SH-SY5Y (cell line): ENCODE measurements at regions not wholly inside any gene's neighbourhood (a gene's known extent, or its start where the extent isn't known, plus 50 kb on each side); places are given as distances from the start of the nearest gene placed in this dataset.

Experiments
- GATA2 ChIP-seq: IDR thresholded peaks from 2 replicates; pipeline ENCODE4 v1.6.1; 2011; ENCODE audit warnings: mild to moderate bottlenecking, low read depth, low read length
- GATA3 ChIP-seq: IDR thresholded peaks from 2 replicates; pipeline ENCODE4 v1.6.1; 2011; ENCODE audit warnings: low read depth, mild to moderate bottlenecking, low read length, moderate library complexity

DNA sequence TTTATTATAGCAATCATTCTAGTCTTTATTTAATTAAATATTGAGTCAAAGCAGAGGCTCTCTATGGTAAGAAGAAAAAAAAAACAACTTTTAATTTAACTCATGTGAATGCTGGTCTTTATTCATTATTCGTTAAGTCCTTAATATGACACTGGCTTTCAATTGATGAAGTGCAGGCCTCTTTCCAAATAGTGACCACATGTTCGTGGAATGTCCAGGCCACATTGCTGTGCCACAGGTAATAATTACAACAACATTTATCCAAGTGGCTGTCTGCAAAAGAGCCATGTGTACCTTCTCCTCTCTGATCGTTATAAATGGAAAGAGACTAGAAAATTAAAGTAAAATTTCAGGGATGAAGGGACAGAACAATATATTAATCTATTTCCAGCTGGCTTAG is 220.1 kb upstream of the PABPC4L start:
- TF ChIP-seq GATA2 (no peak), GATA3 (no peak)

DNA sequence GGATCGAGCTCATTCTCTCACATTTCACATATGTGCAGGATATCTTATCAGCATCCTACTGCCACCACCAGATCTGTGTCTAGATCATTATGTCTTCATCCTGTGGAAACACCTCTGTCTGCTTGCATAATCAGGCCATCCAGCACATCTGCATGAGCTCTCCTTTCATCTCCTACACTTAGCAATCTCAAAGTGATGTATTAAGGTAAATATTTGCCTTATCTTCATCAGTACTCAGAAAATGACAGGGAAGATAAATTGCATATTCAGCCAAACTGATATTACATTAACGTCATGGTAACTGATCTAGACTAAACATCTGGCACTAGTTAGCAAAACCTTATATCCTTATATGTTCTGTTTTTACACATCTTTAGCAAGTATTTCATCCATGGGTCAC is 207.3 kb upstream of the PABPC4L start:
- TF ChIP-seq GATA2: peak; percentile 57; the same call in 1 of the 2 replicates
- peak; percentile 83 for TF ChIP-seq GATA3

DNA sequence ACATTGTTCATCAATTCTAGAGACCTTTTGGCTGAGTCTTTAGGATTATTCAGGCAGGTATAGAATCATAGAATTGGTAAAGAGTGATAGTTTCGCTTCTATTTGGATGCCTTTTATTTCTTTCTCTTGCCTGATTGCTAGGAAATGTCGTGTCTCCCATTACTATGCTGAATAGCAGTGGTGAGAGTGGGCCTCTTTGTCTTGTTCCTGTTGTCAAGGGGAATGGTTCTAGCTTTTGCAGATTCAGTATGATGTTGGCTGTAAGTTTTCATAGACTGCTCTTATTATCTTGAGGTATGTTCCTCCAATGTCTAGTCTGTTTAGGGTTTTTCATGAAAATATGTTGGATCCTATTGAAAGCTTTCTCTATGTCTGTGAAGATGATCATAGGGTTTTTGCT is 200.2 kb upstream of the PABPC4L start:
- TF ChIP-seq GATA3 (no peak), GATA2 (no peak)

DNA sequence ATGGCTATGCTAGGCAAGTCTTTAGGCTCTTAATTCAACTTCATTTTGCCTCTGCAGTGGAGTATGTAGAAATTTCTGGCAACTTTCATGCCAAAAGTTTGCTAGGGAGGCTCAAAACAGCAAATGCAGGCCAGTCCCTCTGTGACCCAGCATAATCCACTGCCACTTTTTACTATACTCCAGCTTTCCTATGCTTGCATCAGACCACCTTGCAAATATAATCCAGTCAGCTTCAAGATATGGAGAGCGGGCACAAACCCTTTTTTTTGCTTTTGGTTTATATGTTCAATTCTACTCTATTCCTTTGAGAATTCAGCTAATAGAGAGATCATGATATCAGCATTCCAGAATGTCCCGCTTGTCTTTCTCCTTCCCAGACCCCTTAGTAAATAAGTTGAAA is 192.0 kb upstream of the PABPC4L start:
- no peak for TF ChIP-seq GATA2
- TF ChIP-seq GATA3: no peak

DNA sequence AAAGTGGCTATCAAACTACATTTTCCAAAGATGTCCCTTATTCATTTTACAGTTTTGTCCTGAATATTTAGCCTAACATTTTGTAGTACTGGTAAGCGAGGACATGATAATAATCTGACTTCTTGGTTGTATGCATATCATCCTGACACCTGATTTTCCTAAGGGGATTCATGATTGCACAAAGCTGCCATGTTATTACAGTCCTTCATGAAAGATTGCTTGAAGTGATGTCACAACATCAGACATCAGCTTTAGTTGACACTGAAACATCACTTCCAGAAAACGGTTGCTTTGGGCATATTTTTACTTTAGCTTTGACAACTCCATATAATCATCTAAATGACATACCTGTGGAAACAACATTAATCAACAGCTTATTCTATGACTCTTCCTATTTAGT is 188.7 kb upstream of the PABPC4L start:
- TF ChIP-seq GATA2 (no peak), GATA3 (no peak)

DNA sequence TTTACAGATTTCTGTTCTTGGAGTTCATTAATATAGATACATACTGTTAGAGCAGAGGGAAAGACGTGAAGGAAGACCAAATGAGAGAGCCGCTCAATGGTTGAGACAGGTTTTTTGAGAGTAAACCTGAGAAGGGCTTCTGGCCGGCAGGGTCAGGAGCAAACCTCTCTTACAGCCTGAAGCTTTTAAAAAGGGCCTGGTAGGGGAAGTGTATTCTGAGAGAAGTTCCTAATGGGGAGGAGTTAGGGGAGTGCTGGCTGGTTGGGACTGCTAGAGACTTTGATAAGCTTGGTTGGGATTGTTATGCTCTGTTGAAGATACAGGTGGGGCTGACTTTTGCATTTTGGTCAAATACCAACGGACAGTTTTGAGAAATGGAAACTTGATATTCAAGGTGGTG is 186.8 kb upstream of the PABPC4L start:
- TF ChIP-seq GATA2 (no peak), GATA3 (no peak)

DNA sequence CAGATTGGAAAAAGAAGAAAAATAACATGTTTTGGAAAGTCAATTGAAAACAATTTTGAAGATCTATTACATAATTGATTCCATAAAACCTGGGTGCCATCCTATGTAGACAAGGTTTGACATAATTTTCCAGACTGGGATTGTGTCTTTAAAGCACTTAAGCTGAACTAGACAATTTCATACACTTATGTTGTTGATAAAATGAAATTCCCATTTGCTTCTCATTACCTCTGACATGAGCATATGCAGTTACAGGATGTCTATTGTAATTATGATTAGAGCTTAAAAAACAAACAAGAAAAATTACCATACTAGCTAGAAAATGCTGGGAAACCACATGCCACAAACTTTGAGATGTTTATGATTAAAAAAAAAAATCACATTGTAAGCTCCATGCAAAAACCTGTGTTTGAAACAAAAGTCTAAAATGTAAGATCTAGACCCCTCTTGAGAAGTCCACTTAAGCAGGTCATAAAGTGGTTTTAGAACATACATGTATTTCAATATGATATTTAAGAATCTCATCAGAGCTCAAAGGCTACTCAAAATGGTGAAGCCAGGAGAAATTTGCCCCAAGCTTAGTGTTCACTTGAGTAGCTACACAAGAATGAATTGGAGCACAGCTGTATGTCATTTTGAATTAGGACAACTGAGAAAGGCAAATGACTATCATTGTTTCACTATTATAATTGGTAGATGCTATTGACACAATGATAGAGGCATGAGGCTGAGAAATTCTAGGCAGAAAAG is 181.1 kb upstream of the PABPC4L start:
- no peak for TF ChIP-seq GATA3
- no peak for TF ChIP-seq GATA2

DNA sequence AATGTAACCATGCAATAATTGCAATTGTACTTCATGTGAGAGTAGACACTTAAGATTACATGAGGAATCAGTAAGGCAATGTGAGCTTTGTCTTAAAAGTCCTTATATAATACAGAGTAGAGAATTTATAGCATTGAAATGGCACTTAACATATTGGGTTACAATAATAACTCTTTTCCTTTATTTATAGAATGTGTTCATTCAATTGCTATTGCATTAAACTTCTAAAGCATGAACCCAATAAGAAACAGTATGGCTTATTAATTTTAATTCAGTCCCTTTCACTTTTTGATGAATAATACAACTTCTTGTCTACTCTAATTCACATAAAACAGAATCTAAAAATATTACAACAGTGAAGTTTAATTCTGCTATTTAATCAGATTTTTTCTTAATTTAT is 174.2 kb upstream of the PABPC4L start:
- TF ChIP-seq GATA3: no peak
- no peak for TF ChIP-seq GATA2

DNA sequence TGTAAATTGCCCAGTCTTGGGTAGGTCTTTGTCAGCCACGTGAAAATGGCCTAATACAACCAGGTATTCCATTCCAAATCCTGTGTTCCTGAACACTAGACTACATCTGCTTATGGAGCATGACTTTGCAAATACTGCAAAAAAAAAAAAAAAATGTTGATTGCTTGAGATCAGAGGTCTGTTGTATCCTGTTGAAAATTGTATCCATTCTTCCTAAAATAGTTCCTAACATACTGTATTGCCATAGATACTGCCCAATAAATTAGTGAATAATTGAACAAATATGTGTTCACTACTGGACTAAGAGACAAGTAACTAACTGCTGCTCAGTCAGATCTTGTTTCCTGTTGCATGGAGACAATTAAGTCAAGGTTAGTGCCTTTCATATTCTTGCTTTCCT is 164.3 kb upstream of the PABPC4L start:
- TF ChIP-seq GATA3: no peak
- TF ChIP-seq GATA2: no peak

DNA sequence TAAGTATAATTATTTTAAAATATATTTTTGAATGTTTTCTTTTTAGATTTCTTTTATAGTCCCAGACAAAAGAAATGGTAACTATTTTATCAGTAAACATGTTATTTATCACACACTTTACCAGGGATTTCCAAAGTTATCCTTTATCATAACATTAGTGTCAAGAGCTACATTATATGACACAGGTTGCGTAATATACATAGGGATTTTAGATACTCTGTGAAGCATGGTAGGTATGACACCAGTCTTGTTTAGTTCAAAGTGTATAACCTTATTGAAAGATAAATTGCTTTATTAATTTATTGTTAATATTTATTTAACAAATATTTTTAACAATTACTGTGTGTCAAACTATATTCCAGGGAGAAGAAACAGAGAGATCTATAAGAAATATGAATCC is 163.3 kb upstream of the PABPC4L start:
- TF ChIP-seq GATA3 (no peak), GATA2 (no peak)

DNA sequence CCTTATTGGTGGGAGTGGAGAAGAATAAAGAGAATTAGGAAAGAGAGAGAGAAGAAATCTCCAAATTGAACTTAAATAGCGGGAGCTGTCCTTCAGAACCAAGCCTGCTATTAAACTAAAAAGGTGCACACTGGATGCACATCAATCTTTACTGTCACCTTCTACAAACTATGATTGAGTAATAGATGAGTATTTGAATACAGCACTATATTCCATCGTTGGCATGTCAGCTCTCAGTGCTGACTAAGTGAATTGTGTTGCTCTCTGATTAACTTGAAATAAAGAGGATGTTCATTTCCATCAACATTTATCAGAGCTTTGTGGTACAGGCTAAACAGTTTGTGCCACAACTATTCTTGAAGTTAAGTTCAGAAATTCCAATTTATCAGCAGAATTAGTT is 143.7 kb upstream of the PABPC4L start:
- TF ChIP-seq GATA2 (no peak), GATA3 (no peak)

DNA sequence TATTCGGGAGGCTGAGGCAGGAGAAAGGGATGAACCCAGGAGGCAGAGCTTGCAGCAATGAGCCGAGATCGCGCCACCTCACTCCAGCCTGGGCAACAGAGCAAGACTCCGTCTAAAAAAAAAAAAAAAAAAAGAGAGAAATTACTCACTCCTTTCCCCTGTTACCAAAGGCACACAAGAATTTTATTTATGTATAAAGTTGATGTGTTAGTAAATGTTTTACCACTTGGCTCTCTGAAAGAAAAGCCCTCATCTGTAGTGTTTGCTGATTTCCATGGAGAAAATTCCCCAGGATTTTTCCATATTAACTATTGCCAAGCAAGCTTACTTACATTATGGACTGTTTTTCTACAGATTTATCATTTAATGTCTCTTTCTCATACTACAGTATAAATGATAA is 142.1 kb upstream of the PABPC4L start:
- no peak for TF ChIP-seq GATA3
- TF ChIP-seq GATA2: no peak

DNA sequence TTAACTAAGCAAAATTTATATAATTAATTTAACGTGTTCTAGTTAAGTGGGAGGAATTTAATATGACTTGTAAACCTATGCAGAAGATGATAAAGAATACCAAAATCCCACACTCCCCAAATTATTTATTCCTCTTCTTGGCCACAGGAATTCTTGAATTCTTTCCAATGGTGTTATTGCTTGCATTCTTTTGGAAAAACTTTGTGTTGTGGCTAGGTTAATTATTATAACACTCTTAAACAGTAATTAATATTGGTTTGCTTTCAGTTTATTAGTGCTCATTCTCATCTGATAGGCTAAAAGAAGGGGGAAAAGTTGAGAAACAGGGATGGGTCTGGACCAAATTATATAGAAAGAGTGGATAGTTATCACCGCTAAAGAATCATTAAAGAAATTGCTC is 141.5 kb upstream of the PABPC4L start:
- TF ChIP-seq GATA3: no peak
- no peak for TF ChIP-seq GATA2

DNA sequence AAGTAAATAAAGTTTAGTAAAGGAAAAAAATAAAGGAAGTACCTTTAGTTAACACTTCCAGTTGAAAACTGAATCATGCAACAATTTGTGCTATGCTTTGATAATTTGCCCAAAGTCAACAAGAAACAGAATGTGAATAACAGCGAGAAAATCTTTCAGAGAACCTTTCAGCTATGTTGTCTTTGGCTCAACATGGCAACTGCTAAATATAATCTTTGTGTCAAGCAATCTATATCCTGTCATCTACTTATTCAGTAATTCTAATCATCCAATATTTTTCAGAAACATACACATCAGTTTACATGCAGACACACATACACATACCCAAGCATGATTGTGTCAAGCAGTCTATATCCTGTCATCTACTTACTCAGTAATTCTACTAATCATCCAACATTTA is 136.0 kb upstream of the PABPC4L start:
- no peak for TF ChIP-seq GATA3
- no peak for TF ChIP-seq GATA2

DNA sequence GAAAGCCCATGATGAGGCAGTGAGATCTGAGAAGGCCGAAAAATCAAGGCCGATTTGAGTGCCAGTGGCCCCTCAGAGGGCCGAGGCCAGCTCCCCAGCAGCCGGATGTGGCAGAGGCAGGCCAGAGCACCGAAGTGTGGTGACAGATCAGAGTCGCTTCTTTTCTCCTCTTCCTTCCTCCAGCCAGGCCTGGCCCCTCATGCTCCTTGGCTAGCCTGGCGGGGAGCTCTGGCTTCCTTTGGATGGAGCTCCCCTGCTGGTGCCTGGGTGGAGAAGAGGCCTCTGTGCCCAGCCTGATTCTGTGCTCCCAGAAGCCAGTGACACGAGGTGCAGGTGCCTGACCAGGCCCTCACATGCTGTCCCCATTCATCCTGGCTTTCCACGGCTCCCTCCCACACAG is 127.2 kb upstream of the PABPC4L start:
- TF ChIP-seq GATA3: no peak
- no peak for TF ChIP-seq GATA2

DNA sequence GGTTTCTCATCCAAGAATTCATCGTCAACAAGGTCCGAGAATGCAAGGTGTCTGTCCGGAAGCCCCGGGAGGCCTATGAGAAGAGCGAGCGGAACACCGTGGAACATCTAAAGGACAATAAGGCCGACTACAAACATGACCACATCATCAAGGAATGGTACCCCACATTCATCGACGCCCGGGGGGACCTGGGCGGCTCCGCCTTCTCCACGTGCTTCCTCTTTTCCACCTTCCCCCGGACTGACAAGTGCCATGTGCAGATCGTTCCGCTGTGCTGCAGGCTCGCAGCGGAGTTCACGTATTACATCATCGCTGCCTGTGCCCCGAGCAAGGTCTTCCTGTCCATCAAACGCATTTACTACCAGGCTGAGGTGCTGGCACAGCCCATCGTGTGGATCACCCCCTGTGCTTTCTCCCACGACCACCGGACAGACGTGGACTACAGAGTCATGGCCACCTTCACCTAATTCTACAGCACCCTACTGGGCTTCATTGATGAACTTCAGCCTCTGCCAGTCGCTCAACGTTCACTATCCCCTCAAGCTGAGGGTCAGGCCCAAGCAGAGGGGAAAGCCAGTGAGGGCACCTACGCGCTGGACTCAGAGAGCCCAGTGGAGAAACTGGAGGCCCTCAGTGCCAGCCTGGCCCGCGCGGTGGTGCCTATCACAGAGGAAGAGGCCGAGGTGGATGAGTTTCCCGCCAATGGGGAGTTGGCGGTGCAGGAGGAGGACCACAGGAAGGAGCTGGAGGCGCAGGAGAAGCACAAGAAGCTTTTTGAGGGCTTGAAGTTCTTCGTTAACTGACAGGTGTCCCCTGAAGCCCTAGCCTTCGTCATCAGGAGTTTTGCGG is 125.9 kb upstream of the PABPC4L start:
- TF ChIP-seq GATA3: no peak
- TF ChIP-seq GATA2: no peak
